ENCODE measurements at regions not wholly inside any gene's neighbourhood (a gene's known extent, or its start where the extent isn't known, plus 50 kb on each side); places are given as distances from the start of the nearest gene placed in this dataset.
A peak's percentile ranks its signal among the peaks of the same experiment; 100 is the strongest.

- no peak for DNase-seq
These were observed 66.7 kb upstream of the CAST start for GRCh38 chr5:96595300-96596090.

GRCh38 chr5:96597438-96598020 lies 64.6 kb upstream of the CAST start:
- DNase-seq: no peak

- no peak for DNase-seq
These were observed 61.0 kb upstream of the CAST start for GRCh38 chr5:96601200-96601599.

- peak; percentile 80 for DNase-seq
These were observed 60.4 kb upstream of the CAST start for GRCh38 chr5:96601715-96602244.

DNA sequence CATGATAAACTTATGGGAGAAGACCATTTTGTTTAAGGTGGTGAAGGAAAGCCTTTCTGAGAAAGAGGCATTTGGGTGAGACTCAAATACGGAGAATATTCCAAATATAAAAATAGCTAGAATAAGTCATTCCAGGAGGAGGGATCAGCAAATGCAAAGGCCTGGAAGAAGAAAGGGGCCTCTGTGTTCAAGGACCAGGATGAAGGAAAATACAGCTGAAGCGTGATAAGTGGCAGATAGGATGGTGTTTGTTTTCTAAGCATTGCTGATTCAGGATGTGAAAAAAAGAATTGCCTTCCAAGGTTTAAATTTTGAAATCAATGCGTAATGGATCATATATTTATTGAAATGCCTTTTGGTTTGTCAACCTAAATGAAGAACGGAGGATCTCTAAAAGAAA lies 59.4 kb upstream of the CAST start:
- no peak for DNase-seq

- DNase-seq: no peak
These were observed 56.9 kb upstream of the CAST start for GRCh38 chr5:96605144-96605837.

GRCh38 chr5:96609369-96609768 lies 52.8 kb upstream of the CAST start:
- DNase-seq: no peak

DNA sequence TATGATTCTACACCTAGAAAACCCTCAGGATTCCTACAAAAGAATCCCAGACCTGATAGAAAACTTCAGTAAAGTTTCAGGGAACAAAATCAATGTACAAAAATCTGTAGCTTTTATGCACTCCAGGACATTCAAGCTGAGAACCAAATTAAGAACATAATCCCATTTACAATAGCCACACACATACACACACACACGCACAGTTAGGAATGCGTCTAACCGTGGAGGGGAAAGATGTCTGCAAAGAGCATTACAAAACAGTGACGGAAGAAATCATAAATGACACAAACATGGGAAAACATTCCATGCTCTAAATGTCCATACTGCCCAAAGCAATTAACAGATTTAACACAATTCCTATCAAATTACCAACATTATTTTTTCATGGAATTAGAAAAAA lies 51.4 kb upstream of the CAST start:
- DNase-seq: no peak

DNA sequence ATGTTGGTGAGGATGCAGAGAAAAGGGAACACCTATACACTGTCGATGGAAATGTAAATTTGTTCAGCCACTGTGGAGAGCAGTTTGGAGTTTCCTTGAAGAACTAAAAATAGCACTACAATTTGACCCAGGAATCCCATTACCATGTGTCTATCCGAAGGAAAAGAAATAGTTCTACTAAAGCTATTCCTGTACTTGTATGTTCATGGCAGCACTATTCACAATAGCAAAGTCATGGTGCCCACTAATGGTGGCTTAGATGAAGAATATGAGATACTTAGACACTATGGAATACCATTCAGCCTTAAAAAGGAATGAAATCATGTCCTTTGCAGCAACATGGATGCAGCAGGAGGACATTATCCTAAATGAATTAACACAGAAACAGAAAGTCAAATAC lies 50.2 kb upstream of the CAST start:
- DNase-seq: no peak

Data from NCI-H345 (cell line).